ENCODE measurements at regions not wholly inside any gene's neighbourhood (a gene's known extent, or its start where the extent isn't known, plus 50 kb on each side); places are given as distances from the start of the nearest gene placed in this dataset.

- TF ChIP-seq EZH2 (IDR thresholded peaks at IDR 0.05; ENCODE audit: borderline replicate concordance, insufficient read depth, low read length, poor library complexity, severe bottlenecking) (no peak), CTCF (IDR thresholded peaks at IDR 0.05; ENCODE audit: poor library complexity, severe bottlenecking) (no peak), POLR2AphosphoS5 (IDR thresholded peaks at IDR 0.05) (no peak), RAD21 (conservative IDR thresholded peaks at IDR 0.05) (no peak), EP300 (conservative IDR thresholded peaks at IDR 0.05; ENCODE audit: poor library complexity, severe bottlenecking) (no peak), SMC3 (conservative IDR thresholded peaks at IDR 0.05; ENCODE audit: poor library complexity) (no peak), MXI1 (conservative IDR thresholded peaks at IDR 0.05; ENCODE audit: poor library complexity, severe bottlenecking) (no peak), TAF1 (IDR thresholded peaks at IDR 0.05; ENCODE audit: low read depth) (no peak)
Measured at GRCh38 chr3:59443618-59444293, 393.9 kb upstream of the CFAP20DC start.

Data from neural cell (in vitro differentiated cells).